SH-SY5Y (cell line): ENCODE measurements at regions not wholly inside any gene's neighbourhood (a gene's known extent, or its start where the extent isn't known, plus 50 kb on each side); places are given as distances from the start of the nearest gene placed in this dataset.

ENCODE experiments used
- GATA2 ChIP-seq: IDR thresholded peaks from 2 replicates; pipeline ENCODE4 v1.6.1; 2011; ENCODE audit warnings: mild to moderate bottlenecking, low read depth, low read length
- GATA3 ChIP-seq: IDR thresholded peaks from 2 replicates; pipeline ENCODE4 v1.6.1; 2011; ENCODE audit warnings: low read depth, mild to moderate bottlenecking, low read length, moderate library complexity

- TF ChIP-seq GATA3 (no peak), GATA2 (no peak)
Observed at GRCh38 chr9:87006956-87007355, 59.6 kb upstream of the GAS1 start.
